ENCODE measurements at regions not wholly inside any gene's neighbourhood (a gene's known extent, or its start where the extent isn't known, plus 50 kb on each side); places are given as distances from the start of the nearest gene placed in this dataset.

GRCh38 chr3:115469649-115470048 is 153.7 kb upstream of the GAP43 start:
- DNase-seq = no peak
- TF ChIP-seq CTCF (IDR thresholded peaks at IDR 0.05; ENCODE audit: partially characterized antibody, unreplicated experiment) = no peak
- no peaks in the 10 kb centered on the region for H3K36me3 Mint-ChIP-seq (ENCODE audit: unreplicated experiment)
- no peaks in the 10 kb centered on the region for H3K4me1 Mint-ChIP-seq (ENCODE audit: low read depth, unreplicated experiment)
- H3K27ac Mint-ChIP-seq (ENCODE audit: unreplicated experiment) = no peak overlapping the region
- no peaks in the 10 kb centered on the region for H3K9me3 Mint-ChIP-seq (ENCODE audit: unreplicated experiment)
- no peaks in the 10 kb centered on the region for H3K27me3 Mint-ChIP-seq (ENCODE audit: unreplicated experiment)
- no peak overlapping the region for H3K4me3 Mint-ChIP-seq (ENCODE audit: unreplicated experiment)

GRCh38 chr3:115470254-115470653 is 153.1 kb upstream of the GAP43 start:
- TF ChIP-seq CTCF (IDR thresholded peaks at IDR 0.05; ENCODE audit: partially characterized antibody, unreplicated experiment) = no peak
- no peak for DNase-seq
- H3K27me3 Mint-ChIP-seq (ENCODE audit: unreplicated experiment) = no peaks in the 10 kb centered on the region
- H3K27ac Mint-ChIP-seq (ENCODE audit: unreplicated experiment) = no peak overlapping the region
- no peaks in the 10 kb centered on the region for H3K9me3 Mint-ChIP-seq (ENCODE audit: unreplicated experiment)
- H3K4me1 Mint-ChIP-seq (ENCODE audit: low read depth, unreplicated experiment) = no peaks in the 10 kb centered on the region
- no peaks in the 10 kb centered on the region for H3K36me3 Mint-ChIP-seq (ENCODE audit: unreplicated experiment)
- no peak overlapping the region for H3K4me3 Mint-ChIP-seq (ENCODE audit: unreplicated experiment)

GRCh38 chr3:115475178-115476041 is 147.9 kb upstream of the GAP43 start:
- H3K9me3 Mint-ChIP-seq (ENCODE audit: unreplicated experiment) = no peaks in the 10 kb centered on the region

GRCh38 chr3:115476472-115476871 is 146.8 kb upstream of the GAP43 start:
- Mint-ChIP-seq H3K9me3 (ENCODE audit: unreplicated experiment) (no peaks in the 10 kb centered on the region), H3K36me3 (ENCODE audit: unreplicated experiment) (no peaks in the 10 kb centered on the region), H3K27me3 (ENCODE audit: unreplicated experiment) (no peaks in the 10 kb centered on the region), H3K4me3 (ENCODE audit: unreplicated experiment) (no peak overlapping the region), H3K27ac (ENCODE audit: unreplicated experiment) (no peak overlapping the region), H3K4me1 (ENCODE audit: low read depth, unreplicated experiment) (no peaks in the 10 kb centered on the region)
- no peak for TF ChIP-seq CTCF (IDR thresholded peaks at IDR 0.05; ENCODE audit: partially characterized antibody, unreplicated experiment)
- DNase-seq = no peak

More at GRCh38 chr3:115475178-115476041, 147.9 kb upstream of the GAP43 start:
- Mint-ChIP-seq H3K27me3 (ENCODE audit: unreplicated experiment) (no peaks in the 10 kb centered on the region), H3K4me3 (ENCODE audit: unreplicated experiment) (no peak overlapping the region), H3K36me3 (ENCODE audit: unreplicated experiment) (no peaks in the 10 kb centered on the region), H3K27ac (ENCODE audit: unreplicated experiment) (no peak overlapping the region), H3K4me1 (ENCODE audit: low read depth, unreplicated experiment) (no peaks in the 10 kb centered on the region)
- TF ChIP-seq CTCF (IDR thresholded peaks at IDR 0.05; ENCODE audit: partially characterized antibody, unreplicated experiment) = no peak
- DNase-seq = no peak

GRCh38 chr3:115478359-115478758 is 145.0 kb upstream of the GAP43 start:
- Mint-ChIP-seq H3K27me3 (ENCODE audit: unreplicated experiment) (no peaks in the 10 kb centered on the region), H3K27ac (ENCODE audit: unreplicated experiment) (no peak overlapping the region), H3K36me3 (ENCODE audit: unreplicated experiment) (no peaks in the 10 kb centered on the region), H3K4me1 (ENCODE audit: low read depth, unreplicated experiment) (no peaks in the 10 kb centered on the region), H3K4me3 (ENCODE audit: unreplicated experiment) (no peak overlapping the region), H3K9me3 (ENCODE audit: unreplicated experiment) (no peaks in the 10 kb centered on the region)
- no peak for DNase-seq
- no peak for TF ChIP-seq CTCF (IDR thresholded peaks at IDR 0.05; ENCODE audit: partially characterized antibody, unreplicated experiment)
